Ramos (cell line): ENCODE measurements at regions not wholly inside any gene's neighbourhood (a gene's known extent, or its start where the extent isn't known, plus 50 kb on each side); places are given as distances from the start of the nearest gene placed in this dataset.
"Not testable (repeated sequence)": the region's sequence is repeated elsewhere in the genome, so short reads cannot be mapped to it uniquely, and the experiment has no call there.

Experiments
- in situ Hi-C: fragments of 300-500 bp; cut with MboI; formaldehyde crosslinking; loops from one replicate; pipeline ENCODE4 v1.14.3; 2022; ENCODE audit warnings: low sequenced_read_pairs; ENCODE audit not compliant: unreplicated experiment

- in situ Hi-C loops, result no loop called here
Measured at GRCh38 chr14:37968664-37969240, 239.0 kb upstream of the SSTR1 start.

- in situ Hi-C loops, result no loop called here
Measured at GRCh38 chr14:37969511-37969979, 238.2 kb upstream of the SSTR1 start.

GRCh38 chr14:37970696-37971095, 237.0 kb upstream of the SSTR1 start:
- in situ Hi-C loops, result no loop called here

- in situ Hi-C loops, result no loop called here
Measured at GRCh38 chr14:37972941-37973887, 234.5 kb upstream of the SSTR1 start.

GRCh38 chr14:37974421-37974820, 233.3 kb upstream of the SSTR1 start:
- in situ Hi-C loops, result no loop called here

- in situ Hi-C loops, result no loop called here
Measured at GRCh38 chr14:37977481-37977880, 230.2 kb upstream of the SSTR1 start.

GRCh38 chr14:37985826-37986470, 221.8 kb upstream of the SSTR1 start:
- in situ Hi-C loops, result no loop called here

- in situ Hi-C loops, result no loop called here
Measured at GRCh38 chr14:37988472-37988871, 219.2 kb upstream of the SSTR1 start.

GRCh38 chr14:37991027-37991426, 216.7 kb upstream of the SSTR1 start:
- in situ Hi-C loops, result no loop called here

- in situ Hi-C loops, result no loop called here
Measured at GRCh38 chr14:37992499-37992898, 215.2 kb upstream of the SSTR1 start.

- in situ Hi-C loops, result no loop called here
Measured at GRCh38 chr14:37994846-37995372, 212.8 kb upstream of the SSTR1 start.

GRCh38 chr14:37997017-37997416, 210.7 kb upstream of the SSTR1 start:
- in situ Hi-C loops, result no loop called here

- in situ Hi-C loops, result no loop called here
Measured at GRCh38 chr14:38000340-38000739, 207.4 kb upstream of the SSTR1 start.

- in situ Hi-C loops, result no loop called here
Measured at GRCh38 chr14:38001501-38001900, 206.2 kb upstream of the SSTR1 start.

GRCh38 chr14:38003746-38004609, 203.7 kb upstream of the SSTR1 start:
- in situ Hi-C loops, result no loop called here

GRCh38 chr14:38004610-38004879, 203.2 kb upstream of the SSTR1 start:
- in situ Hi-C loops, result no loop called here

GRCh38 chr14:38011156-38011555, 196.5 kb upstream of the SSTR1 start:
- in situ Hi-C loops, result not testable (repeated sequence)

- in situ Hi-C loops, result no loop called here
Measured at GRCh38 chr14:38012056-38012455, 195.6 kb upstream of the SSTR1 start.

- in situ Hi-C loops, result no loop called here
Measured at GRCh38 chr14:38016497-38016896, 191.2 kb upstream of the SSTR1 start.

- in situ Hi-C loops, result no loop called here
Measured at GRCh38 chr14:38021861-38022260, 185.8 kb upstream of the SSTR1 start.
